Cerebellar nuclear complex (tissue), 1 donor: ENCODE measurements at regions not wholly inside any gene's neighbourhood (a gene's known extent, or its start where the extent isn't known, plus 50 kb on each side); places are given as distances from the start of the nearest gene placed in this dataset.

Experiments used
- DNase-seq, 2 experiments: peaks; one replicate each; lab custom pipeline; 2025; lab: John Stamatoyannopoulos, UW

- DNase-seq, result no peak
Measured at GRCh38 chr13:82817133-82817532, 1065.1 kb downstream of the SLITRK1 start.

GRCh38 chr13:82815791-82816190 is 1066.5 kb downstream of the SLITRK1 start:
- DNase-seq, result no peak

GRCh38 chr13:82803341-82803740 is 1078.9 kb downstream of the SLITRK1 start:
- no peak for DNase-seq

- no peak for DNase-seq
Measured at GRCh38 chr13:82802528-82802927, 1079.7 kb downstream of the SLITRK1 start.

GRCh38 chr13:82800391-82800790 is 1081.9 kb downstream of the SLITRK1 start:
- no peak for DNase-seq

GRCh38 chr13:82797876-82798275 is 1084.4 kb downstream of the SLITRK1 start:
- DNase-seq, result no peak

- DNase-seq, result no peak
Measured at GRCh38 chr13:82791035-82791434, 1091.2 kb downstream of the SLITRK1 start.

- no peak for DNase-seq
Measured at GRCh38 chr13:82772816-82773215, 1109.5 kb downstream of the SLITRK1 start.

- DNase-seq, result no peak
Measured at GRCh38 chr13:82766732-82767321, 1115.4 kb downstream of the SLITRK1 start.

GRCh38 chr13:82758044-82758443 is 1124.2 kb downstream of the SLITRK1 start:
- no peak for DNase-seq

- no peak for DNase-seq
Measured at GRCh38 chr13:82751206-82751605, 1131.1 kb downstream of the SLITRK1 start.

GRCh38 chr13:82749551-82749950 is 1132.7 kb downstream of the SLITRK1 start:
- DNase-seq, result no peak

- DNase-seq, result no peak
Measured at GRCh38 chr13:82747958-82748357, 1134.3 kb downstream of the SLITRK1 start.

- DNase-seq, result no peak
Measured at GRCh38 chr13:82747291-82747690, 1135.0 kb downstream of the SLITRK1 start.

GRCh38 chr13:82740442-82740841 is 1141.8 kb downstream of the SLITRK1 start:
- no peak for DNase-seq

GRCh38 chr13:82739881-82740280 is 1142.4 kb downstream of the SLITRK1 start:
- peak in 1 of 2 experiments; percentile 1 for DNase-seq

- DNase-seq, result no peak
Measured at GRCh38 chr13:82729401-82729800, 1152.9 kb downstream of the SLITRK1 start.

GRCh38 chr13:82720986-82721385 is 1161.3 kb downstream of the SLITRK1 start:
- DNase-seq, result no peak

- no peak for DNase-seq
Measured at GRCh38 chr13:82719987-82720386, 1162.3 kb downstream of the SLITRK1 start.

GRCh38 chr13:82717249-82717648 is 1165.0 kb downstream of the SLITRK1 start:
- no peak for DNase-seq

- no peak for DNase-seq
Measured at GRCh38 chr13:82713687-82714405, 1168.4 kb downstream of the SLITRK1 start.

GRCh38 chr13:82702513-82702912 is 1179.8 kb downstream of the SLITRK1 start:
- DNase-seq, result no peak

GRCh38 chr13:82701020-82701419 is 1181.3 kb downstream of the SLITRK1 start:
- DNase-seq, result no peak

GRCh38 chr13:82698941-82699340 is 1183.3 kb downstream of the SLITRK1 start:
- no peak for DNase-seq
